Suprapubic skin (tissue), 4 donors: ENCODE measurements at regions not wholly inside any gene's neighbourhood (a gene's known extent, or its start where the extent isn't known, plus 50 kb on each side); places are given as distances from the start of the nearest gene placed in this dataset.

Experiments used
- CTCF ChIP-seq, 2 donors: fragments of 200-600 bp in 1 of 2; fragments of 450-650 bp in 1 of 2; sonication (generic) in 1 of 2; IDR thresholded peaks; one replicate each; pipeline ENCODE4 v1.5.1; 2016 to 2019; ENCODE audit warnings: antibody characterized with exemption in 2 of 2, mild to moderate bottlenecking in 1 of 2, moderate library complexity in 1 of 2
- EP300 ChIP-seq: sonication (generic); formaldehyde crosslinking; IDR thresholded peaks from one replicate; pipeline ENCODE4 v1.6.1; 2017; ENCODE audit warnings: antibody characterized with exemption
- POLR2A ChIP-seq, 2 donors: fragments of 450-650 bp; IDR thresholded peaks; one replicate each; pipeline ENCODE4 v1.6.1; 2017; ENCODE audit warnings: antibody characterized with exemption in 2 of 2, mild to moderate bottlenecking in 2 of 2, moderate library complexity in 2 of 2
- POLR2AphosphoS5 ChIP-seq, 3 donors: sonication (generic); formaldehyde crosslinking; IDR thresholded peaks; one replicate each; pipeline ENCODE4 v1.6.1; 2017; ENCODE audit warnings: antibody characterized with exemption in 3 of 3

GRCh38 chr7:35552691-35553090 is 142.2 kb downstream of the HERPUD2 start:
- TF ChIP-seq CTCF (IDR thresholded peaks at IDR 0.05) (no peak), POLR2A (IDR thresholded peaks at IDR 0.05) (no peak), POLR2AphosphoS5 (IDR thresholded peaks at IDR 0.05) (no peak), EP300 (no peak)
